GM21825 (cell line): ENCODE measurements at regions not wholly inside any gene's neighbourhood (a gene's known extent, or its start where the extent isn't known, plus 50 kb on each side); places are given as distances from the start of the nearest gene placed in this dataset.
"Not testable (repeated sequence)": the region's sequence is repeated elsewhere in the genome, so short reads cannot be mapped to it uniquely, and the experiment has no call there.

ENCODE experiments used
- ATAC-seq: cut with Tn5 transposase; IDR thresholded peaks from one replicate; pipeline ENCODE4 v1.9.1; 2021; ENCODE audit warnings: mild to moderate bottlenecking, moderate library complexity; ENCODE audit not compliant: unreplicated experiment

GRCh38 chr1:143643148-143643885 lies 328.5 kb downstream of the FAM72C start:
- ATAC-seq, result no peak

GRCh38 chr1:143625886-143626285 lies 345.9 kb downstream of the FAM72C start:
- no peak for ATAC-seq

DNA sequence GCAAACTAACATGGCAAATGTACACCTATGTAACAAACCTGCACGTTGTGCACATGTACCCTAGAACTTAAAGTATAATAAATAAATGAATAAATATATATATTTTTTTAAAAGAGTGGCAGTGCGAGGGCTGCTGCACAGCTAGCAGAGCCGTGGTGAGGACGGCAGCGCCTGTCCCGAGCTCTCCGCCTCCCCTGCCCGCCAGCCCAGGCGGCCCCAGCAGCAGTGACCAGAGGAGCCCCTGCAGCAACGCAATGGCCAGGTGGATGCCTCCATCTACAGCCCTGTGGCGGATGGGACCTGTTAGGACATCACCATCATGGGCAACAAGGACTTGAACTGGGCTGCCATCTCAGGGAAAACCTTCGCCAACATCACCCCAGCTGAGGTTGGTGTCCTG lies 351.9 kb downstream of the FAM72C start:
- ATAC-seq, result no peak

GRCh38 chr1:143611159-143611558 lies 360.6 kb downstream of the FAM72C start:
- no peak for ATAC-seq

DNA sequence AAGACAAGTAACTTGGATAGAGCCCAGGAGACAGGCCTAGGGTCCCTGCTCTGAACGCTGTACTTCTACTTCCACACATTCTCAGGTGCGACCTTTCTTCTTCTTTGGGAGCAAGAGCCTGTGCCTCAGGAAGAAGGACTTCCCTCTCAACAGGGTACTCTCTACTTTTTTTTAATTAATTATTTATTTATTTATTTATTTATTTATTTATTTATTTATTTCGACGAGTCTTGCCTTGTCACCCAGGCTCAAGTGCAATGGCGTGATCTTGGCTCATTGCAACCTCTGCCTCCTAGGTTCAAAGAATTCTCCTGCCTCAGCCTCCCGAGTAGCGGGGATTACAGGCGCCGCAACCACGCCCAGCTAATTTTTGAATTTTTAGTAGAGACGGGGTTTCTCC lies 361.6 kb downstream of the FAM72C start:
- ATAC-seq, result no peak

- ATAC-seq, result no peak
These were observed 366.9 kb downstream of the FAM72C start for GRCh38 chr1:143604887-143605286.

DNA sequence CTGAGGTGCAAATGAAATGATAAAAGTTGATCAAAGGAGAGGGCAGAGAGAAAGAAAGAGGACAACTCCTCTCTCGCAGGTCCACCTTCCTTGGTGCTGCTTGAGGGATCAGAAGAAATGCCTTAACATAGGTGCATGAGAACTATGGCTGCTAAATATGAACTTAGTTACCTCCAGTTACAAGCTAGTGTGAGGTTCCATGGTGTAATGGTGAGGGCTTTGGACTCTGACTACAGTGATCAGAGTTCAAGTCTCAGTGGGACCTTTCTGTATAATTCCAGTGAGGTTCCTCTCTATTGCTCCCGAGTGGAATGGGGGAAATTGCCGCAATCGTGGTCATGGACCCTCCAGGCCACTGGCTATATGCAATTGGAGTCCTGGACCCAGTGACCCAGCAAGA lies 387.3 kb downstream of the FAM72C start:
- ATAC-seq, result no peak

DNA sequence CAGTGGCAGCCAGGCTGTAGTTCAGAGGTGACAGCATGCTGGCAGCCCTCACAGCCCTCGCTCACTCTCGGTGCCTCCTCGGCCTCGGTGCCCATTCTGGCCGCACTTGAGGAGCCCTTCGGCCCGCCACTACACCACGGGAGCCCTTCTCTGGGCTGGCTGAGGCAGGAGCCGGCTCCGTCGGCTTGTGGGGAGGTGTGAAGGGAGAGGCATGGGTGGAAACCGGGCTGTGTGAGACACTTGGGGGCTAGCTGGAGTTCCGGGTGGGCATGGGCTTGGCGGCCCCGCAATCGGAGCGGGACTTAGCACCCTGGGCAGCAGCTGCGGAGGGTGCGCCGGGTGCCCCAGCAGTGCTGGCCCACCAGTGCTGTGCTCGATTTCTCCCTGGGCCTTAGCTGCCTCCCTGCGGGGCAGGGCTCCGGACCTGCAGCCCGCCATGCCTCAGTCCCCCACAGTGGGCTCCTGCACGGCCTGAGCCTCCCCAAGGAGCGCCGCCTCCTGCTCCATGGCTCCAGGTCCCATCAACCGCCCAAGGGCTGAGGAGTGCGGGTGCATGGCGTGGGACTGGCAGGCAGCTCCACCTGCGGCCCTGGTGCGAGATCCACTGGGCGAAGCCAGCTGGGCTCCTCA lies 396.8 kb downstream of the FAM72C start:
- ATAC-seq, result no peak

DNA sequence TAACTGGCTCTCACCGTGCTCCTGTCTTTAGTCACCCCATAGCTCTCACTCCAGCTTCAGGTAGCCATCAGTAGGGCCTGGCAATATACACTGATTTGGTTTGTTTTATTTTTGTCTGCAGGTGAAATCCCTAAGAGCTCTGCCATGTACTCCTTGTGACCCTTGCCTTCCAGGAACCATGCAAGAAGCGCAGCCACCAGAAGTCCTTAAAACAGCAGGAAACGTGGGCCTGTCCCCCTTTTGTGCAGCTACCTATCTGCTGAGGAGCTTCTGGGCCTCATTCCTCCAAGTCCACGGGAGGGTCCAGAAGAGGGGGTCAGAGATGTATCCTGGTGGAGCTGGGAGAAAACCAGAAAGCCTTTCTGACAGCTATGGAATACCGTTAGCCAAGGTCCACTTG lies 399.1 kb downstream of the FAM72C start:
- ATAC-seq, result not testable (repeated sequence)

GRCh38 chr1:143563761-143564160 lies 408.0 kb downstream of the FAM72C start:
- ATAC-seq, result not testable (repeated sequence)

- no peak for ATAC-seq
These were observed 418.2 kb downstream of the FAM72C start for GRCh38 chr1:143553627-143554026.

- not testable (repeated sequence) for ATAC-seq
These were observed 467.1 kb downstream of the FAM72C start for GRCh38 chr1:143504703-143505102.

DNA sequence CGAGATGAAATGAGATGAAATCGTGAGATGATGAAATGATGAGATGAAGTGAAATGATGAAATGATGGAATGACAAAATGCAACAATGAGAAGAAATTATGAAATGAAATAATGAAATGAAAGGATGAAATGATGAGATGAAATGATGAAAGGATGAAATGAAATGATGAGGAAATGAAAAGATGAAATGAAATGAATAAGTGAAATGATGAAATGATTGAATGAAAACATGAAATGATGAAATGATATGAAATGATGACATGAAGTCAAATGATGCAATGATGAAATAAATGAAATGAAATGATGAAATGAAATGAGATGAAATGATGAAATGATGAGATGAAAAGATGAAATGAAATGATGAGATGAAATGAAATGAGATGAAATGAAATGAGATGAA lies 467.7 kb downstream of the FAM72C start:
- ATAC-seq, result not testable (repeated sequence)

GRCh38 chr1:143503048-143503447 lies 468.7 kb downstream of the FAM72C start:
- ATAC-seq, result not testable (repeated sequence)

DNA sequence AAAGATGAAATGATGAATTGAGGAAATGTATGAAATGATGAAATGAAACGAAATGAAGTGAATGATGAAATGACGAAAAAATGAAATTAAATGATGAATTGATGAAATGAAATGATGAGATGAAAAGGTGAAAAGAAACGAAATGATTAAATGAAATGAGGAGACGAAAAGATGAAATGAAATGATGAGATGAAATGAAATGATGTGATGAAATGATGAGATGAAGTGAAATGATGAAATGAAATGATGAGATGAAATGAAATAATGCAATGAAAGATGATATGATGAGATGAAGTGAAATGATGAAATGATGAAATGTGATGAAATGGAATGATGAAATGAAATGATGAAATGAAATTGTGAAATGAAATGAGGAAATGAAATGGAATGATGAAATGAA lies 469.7 kb downstream of the FAM72C start:
- not testable (repeated sequence) for ATAC-seq

DNA sequence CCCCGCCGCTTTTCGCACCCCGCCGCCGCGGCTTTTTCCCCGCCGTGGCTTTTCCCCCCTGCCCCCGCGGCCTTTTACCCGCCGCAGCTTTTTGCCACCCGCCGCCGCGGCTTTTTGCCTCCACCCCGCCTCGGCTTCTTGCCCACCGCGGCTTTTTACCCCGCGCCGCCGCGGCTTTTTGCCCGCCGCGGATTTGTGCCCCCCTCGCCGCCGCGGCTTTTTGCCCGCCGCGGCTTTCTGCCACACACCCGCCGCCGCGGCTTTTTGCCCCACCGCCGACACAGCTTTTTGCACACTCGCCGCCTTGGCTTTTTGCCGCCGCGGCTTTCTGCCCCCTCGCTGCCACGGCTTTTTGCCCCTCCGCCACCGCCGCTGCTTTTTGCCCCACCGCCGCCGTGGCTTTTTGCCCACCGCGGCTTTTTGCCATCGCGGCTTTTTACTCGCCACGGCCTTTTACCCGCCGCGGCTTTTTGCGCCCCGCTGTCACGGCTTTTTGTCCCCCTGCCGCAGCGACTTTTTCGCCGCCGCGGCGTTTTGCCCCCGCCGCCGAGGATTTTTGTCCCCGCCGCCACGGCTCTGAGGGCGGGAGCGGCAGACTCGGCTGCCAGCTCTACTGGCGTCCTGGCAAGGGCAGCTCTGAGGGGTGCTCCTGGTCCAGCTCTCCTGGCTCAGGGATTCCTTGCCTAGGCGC lies 473.6 kb downstream of the FAM72C start:
- ATAC-seq, result not testable (repeated sequence)

- ATAC-seq, result no peak
These were observed 474.4 kb downstream of the FAM72C start for GRCh38 chr1:143497374-143497747.

DNA sequence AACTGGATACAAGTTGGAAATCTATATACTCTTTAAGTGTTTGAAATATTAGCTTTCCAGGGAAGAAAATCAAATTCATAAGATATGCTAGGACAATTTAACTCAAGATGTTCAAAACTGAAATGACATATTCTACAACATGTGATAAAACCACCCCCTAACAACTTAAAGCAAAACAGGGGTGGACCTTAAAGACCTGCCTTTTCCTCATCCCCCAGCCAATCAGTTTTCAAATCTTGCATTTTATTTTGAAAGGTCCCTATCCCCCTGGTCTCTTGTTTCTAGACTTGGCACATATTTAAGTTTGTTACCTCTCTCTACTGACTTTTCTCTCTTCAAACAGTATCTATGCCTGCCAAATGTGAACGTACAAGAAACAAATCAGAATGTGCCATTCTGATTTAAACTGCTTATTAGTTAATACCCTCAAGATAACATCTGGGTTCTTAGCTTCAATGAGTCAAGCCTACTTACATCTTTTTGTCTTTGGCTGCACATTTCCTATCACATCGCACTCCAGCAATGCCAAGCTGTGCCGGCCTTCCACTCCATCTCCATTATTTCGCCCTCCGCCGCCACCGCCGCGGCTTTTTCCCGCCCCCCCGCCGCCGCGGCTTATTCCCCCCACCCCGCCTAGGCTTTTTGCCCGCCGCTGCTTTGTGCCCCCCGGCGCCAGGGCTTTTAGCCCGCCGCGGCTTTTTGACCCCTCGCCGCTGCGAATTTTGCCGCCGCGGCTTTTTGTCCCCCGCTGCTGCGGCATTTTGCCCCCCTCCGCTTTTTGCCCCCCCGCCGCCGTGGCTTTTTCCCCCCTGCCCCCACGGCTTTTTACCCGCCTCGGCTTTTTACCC lies 475.0 kb downstream of the FAM72C start:
- ATAC-seq, result not testable (repeated sequence)
